ENCODE measurements at regions not wholly inside any gene's neighbourhood (a gene's known extent, or its start where the extent isn't known, plus 50 kb on each side); places are given as distances from the start of the nearest gene placed in this dataset.

DNA sequence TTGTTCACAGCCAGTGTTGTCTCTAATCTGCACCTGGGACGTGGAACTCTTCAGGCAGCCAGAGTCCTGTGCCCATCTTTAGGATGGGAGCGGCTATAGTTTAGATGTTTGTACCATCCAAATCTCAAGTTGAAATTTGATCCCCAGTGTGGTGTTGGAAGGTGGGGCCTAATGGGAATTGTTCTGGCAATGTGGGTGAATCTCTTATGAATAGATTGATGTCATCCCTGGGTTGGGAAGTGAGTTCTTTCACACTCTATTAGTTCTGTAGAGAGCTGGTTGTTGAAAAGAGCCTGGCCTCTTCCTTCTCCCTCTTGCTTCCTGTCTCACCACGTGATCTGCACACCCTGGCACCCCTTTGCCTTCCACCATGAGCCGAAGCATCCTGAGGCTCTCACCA, 300.9 kb downstream of the TXNL1 start:
- no peak for DNase-seq
- in situ Hi-C loops (cut with HindIII; ENCODE audit: low pct_ligation_motif_present, low pct_unique_long_range_greater_than_20kb, low sequenced_read_pairs) = no loop called here

DNA sequence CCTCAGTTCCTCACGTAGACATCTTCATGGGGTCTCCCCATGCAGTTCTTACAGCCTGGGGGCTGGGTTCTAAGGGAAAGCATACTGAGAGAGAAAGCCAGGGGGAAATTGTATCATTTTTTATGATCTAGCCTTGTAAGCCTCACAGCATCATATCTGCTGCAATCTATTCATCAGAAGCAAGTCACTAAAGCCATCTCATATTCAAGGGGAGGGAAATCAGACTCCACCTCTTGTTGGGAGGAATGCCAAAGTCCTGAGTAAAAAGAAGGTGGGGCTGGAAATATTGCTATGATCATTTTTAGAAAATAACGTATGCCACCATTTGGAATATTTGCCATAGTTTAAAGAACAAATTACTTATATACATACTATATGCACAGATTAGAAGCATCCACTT, 304.6 kb downstream of the TXNL1 start:
- DNase-seq = no peak
- in situ Hi-C loops (cut with HindIII; ENCODE audit: low pct_ligation_motif_present, low pct_unique_long_range_greater_than_20kb, low sequenced_read_pairs) = no loop called here

DNA sequence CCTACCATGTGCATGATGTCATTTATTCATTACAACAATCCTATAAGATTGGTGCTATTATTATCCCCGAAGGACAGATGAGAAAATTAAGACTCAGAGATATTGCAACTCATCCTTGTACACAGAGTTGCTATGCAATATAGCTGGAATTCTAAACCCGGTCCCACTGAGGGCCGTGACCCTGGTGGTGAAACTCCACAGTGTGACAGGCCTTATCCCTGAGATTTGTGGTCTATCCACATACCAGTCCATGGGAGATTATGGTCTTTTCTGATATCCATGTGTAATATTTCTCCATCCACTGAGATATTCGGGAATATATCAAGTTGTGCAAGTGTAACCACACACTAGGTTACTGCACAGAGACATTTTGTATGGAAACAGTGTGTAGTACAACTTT, 305.2 kb downstream of the TXNL1 start:
- in situ Hi-C loops (cut with HindIII; ENCODE audit: low pct_ligation_motif_present, low pct_unique_long_range_greater_than_20kb, low sequenced_read_pairs) = no loop called here
- no peak for DNase-seq

DNA sequence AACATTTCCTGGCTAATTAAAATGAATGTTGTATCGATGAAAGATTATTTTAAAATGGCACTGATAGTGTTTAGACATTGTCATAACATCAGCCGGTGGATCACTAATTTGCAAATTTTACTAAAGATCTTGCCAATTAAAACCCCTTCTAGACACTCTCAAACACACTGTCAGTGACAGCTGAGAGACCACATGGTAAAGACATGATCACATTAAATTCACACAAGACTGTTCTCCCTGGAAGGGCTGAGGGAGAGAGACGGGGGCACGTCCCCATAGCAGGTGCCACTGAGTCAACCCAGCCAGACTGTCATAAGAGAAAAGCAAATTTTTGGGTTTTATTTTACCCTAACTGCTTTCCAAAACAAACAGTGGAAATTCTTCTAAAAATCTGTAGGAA, 306.0 kb downstream of the TXNL1 start:
- in situ Hi-C loops (cut with HindIII; ENCODE audit: low pct_ligation_motif_present, low pct_unique_long_range_greater_than_20kb, low sequenced_read_pairs) = no loop called here

DNA sequence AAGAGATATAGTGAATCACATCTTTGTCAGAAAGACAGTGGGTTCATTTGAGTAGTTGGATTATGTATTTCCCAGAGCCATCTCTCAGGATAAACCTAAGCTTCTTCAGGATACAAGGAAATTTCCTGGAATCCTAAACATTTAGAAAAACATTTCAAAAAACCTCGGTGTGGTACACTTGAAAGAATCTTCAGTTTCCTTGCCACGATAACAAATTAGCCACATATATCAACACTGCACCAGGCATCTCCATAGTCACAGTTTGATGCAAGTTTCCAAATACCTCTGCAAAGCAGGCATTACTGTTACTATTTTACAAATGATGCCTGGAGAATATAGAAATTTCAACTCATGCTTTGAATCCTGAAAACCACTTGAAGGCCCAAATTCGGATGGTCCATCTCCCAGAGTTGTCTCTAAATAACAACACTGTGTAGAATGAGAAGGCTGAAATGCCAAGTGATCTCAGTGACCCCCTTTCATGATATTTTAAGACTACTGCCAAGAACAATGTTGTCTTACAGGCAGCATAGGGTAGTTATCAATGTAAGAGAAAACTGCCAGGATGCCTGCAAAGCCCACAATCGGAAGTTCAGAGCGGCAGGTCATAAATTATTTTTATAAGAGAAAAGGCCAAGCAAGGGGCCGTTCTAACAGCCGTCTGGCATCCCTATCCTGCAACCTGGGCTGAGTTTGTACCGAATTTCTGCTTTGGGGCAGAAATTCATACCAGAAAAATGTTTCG, 307.9 kb downstream of the TXNL1 start:
- no peak for DNase-seq
- in situ Hi-C loops (cut with HindIII; ENCODE audit: low pct_ligation_motif_present, low pct_unique_long_range_greater_than_20kb, low sequenced_read_pairs) = no loop called here

More for the DNA sequence above, 306.0 kb downstream of the TXNL1 start:
- no peak for DNase-seq

DNA sequence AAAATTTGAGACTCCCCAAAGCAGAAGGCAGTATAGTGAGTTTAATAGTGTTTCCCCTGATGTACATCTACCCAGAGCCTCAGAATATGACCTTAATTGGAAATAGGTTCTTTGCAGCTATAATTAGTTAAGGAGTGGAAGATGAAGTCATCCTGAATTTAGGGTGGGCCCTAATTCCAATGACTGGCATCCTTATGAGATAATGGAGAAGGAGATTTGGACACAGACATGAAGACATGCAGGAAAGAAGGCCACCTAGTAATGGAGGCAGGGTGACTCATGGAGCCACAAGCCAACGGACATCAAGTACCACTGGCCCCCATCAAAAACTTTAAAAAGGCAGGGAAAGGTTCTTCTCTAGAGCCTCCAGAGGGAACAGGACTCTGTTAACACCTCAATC, 308.9 kb downstream of the TXNL1 start:
- in situ Hi-C loops (cut with HindIII; ENCODE audit: low pct_ligation_motif_present, low pct_unique_long_range_greater_than_20kb, low sequenced_read_pairs) = no loop called here
- no peak for DNase-seq

DNA sequence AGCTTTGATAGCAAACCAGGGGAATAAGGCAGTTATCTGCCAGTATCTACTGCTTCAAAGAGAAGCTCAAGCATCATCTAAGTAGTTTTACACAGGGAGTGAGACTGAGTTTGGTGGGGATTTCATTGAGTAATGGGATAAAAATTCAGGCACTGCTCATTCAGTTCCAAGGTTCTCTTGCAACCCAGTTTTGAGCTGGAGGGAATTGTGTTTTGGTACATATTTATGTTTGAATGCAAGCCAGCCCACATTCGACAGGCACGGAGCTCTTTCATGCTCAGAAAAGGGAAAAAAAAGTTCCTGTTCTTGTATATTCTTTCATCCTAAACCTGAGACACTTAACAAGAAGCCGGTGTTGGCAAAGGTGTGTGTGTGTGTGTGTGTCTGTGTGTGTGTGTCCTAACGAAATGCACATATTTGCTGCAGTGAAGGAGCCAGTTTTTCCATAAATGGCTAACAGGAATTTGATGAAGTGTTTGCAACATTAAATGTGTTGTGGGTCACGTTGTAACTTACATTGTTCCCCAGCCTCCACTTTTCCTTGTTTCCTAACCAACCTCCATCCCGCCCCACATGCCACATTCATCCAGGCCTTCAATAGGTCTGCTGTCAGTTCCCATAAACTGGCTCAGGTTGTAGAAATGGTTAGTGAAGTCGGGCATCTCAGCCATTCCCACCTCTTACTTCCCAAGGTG, 311.1 kb downstream of the TXNL1 start:
- DNase-seq = no peak
- in situ Hi-C loops (cut with HindIII; ENCODE audit: low pct_ligation_motif_present, low pct_unique_long_range_greater_than_20kb, low sequenced_read_pairs) = no loop called here

DNA sequence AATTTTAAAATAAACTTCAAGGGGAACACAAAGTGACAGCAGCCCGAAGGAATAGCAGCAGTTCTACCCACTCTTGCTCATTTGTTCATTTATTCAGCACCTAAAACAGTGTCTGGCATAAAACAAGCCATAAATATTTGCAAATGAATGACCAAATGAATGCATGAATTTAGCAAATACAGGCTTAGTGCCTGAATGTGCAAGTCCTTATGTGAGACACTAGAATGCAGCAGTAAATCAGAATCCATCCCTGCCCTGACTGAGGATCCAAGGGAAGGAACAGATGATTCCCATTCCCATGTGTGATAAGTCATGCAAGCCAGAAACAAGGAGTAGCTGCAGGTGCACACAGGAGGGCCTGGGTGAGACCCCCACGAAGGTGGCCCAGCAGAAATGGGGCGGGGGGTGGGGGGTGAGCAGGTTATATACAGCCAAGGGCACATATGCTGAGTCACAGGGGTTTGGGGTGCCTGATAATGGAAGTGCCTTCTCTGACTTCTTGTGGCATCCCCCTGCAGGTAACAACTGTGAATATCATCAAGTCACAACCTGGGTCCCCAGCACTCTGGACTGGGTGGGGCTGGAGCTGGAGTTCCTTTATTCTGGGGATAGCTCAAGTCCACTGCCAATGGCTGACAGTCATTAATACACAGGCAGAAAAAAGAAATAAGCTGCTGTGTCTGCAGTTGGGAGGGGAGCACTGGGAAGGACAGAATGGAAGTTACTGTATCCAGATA, 311.9 kb downstream of the TXNL1 start:
- in situ Hi-C loops (cut with HindIII; ENCODE audit: low pct_ligation_motif_present, low pct_unique_long_range_greater_than_20kb, low sequenced_read_pairs) = no loop called here
- DNase-seq = no peak

DNA sequence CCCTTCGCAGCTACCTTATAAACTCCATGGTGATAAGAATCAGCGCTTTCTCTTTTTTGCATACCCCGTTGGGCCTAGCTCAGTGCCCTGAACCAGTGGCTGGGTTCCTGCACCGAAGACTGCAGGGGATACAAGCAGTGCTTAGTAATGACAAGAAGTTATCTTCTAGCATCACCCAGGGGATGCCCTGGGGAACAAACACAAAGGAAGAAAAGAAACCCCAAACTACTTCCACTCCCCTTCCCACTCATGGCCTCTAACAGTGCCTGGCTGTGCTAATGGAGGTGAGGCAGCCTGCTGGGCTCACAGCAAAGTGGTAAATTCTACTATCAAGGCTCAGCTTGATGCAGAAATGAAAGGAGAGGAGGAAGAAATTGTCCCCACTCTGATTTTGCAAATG, 314.7 kb downstream of the TXNL1 start:
- no peak for DNase-seq
- in situ Hi-C loops (cut with HindIII; ENCODE audit: low pct_ligation_motif_present, low pct_unique_long_range_greater_than_20kb, low sequenced_read_pairs) = no loop called here

DNA sequence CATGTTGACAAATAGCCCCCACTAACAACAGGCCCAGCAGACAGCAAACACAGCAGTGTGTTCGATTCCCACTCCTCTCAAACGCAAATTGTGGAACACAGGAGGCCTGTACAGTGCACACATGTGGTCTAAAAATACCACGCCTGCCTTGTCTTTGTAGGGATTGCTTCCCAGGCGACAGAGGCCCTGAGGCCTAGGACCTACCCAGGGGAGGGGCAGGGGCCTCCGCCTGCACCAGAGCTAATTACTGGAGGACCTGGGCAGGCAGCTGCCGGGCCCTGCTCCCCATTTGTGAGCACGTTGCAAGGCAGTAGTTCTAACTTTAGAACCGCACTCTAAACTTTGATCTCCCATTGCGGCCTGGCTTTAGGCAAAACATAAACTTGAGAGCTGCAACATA, 316.0 kb downstream of the TXNL1 start:
- in situ Hi-C loops (cut with HindIII; ENCODE audit: low pct_ligation_motif_present, low pct_unique_long_range_greater_than_20kb, low sequenced_read_pairs) = no loop called here
- no peak for DNase-seq

DNA sequence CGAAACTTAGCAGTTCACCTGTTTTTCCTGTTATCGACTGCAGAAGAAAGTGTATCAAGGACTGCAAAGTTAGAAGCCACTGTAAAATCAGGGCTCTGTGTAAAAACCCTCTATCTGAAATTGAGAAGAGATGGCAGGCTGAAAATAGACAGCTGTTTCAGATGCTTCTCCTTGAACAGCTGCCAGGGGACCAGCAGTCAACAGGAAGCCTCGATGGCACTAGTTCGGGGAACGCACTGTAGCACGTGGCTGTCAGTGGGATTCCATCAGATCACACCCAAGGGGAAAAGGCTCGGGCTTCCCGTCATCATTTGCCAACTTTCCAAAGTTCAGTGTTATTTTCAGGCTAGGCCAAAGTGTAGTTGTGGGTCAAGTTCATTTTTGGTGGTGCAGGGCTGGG, 316.9 kb downstream of the TXNL1 start:
- in situ Hi-C loops (cut with HindIII; ENCODE audit: low pct_ligation_motif_present, low pct_unique_long_range_greater_than_20kb, low sequenced_read_pairs) = no loop called here
- no peak for DNase-seq

DNA sequence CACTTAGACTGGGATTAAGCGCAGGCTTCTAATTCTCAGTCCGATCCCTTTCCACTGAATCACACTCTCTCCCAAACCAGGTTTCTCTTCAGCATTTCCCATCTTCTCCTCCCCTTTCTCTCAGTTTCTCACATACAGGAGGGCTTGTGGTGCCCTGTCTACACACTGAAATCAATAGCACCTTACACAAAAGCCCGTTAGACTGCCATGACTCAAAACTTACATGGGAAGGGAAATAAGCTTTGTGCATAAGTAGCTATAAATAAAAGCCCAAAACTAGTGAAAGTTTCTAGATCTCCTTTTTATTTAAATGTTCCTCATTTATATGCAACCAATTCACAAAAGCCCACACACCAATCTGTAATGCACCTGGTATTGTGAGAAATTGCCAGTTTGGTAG, 318.4 kb downstream of the TXNL1 start:
- in situ Hi-C loops (cut with HindIII; ENCODE audit: low pct_ligation_motif_present, low pct_unique_long_range_greater_than_20kb, low sequenced_read_pairs) = no loop called here
- no peak for DNase-seq

DNA sequence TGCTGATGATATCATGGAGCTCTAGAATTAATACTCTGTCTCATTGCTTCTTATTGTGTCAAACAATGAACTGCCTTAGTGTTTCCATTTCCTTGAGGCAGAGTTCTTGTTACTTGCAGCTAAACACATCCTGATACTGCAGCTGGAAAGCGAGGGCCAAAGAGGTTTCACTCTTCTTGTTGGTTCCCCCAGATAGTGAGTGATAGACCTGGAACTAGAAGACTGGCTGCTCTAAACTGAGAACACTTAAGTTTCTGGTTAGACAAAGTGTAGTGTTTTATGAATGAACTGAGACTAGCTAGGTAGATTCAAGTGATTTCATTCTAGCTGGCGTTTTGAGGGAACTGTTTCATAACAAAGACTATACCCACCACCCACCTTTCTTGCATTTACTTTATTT, 321.7 kb downstream of the TXNL1 start:
- no peak for DNase-seq
- in situ Hi-C loops (cut with HindIII; ENCODE audit: low pct_ligation_motif_present, low pct_unique_long_range_greater_than_20kb, low sequenced_read_pairs) = no loop called here

DNA sequence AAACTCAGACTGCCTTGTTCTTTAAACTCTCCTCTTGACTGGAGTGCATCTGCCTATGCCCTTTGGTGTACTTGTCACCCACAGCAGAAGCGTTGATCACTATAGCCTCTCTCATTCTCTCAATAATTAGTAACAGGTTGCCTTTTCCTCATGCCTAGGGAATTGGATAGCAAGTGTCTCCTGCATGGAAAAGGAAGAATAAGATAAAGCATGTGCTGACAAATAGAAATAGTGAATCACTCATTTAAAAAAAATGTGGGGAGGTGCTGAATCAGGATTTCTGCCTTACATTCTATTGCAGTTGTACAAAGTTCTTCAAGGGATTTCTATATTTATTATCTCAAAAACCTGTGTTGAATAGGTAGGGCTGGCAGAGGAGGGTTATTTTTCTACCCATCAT, 323.0 kb downstream of the TXNL1 start:
- in situ Hi-C loops (cut with HindIII; ENCODE audit: low pct_ligation_motif_present, low pct_unique_long_range_greater_than_20kb, low sequenced_read_pairs) = no loop called here
- no peak for DNase-seq

DNA sequence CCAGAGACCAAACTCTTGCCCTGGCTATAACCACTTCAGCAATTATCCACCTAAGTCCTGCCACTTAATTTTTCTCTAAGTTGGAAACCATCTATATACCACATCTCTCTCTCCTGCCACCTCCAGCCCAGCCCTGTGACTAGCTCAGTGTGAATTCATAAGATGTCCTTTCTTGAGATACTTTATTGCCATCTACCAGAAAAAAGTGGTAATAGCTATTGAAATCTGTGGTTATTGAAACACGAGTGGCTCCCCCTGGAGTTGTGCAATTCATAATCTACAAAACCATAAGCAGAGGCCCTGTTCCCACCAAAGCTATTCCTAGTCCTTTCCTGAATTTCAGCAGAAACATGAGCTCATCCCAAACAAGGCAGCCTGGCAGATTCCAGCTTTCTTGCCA, 324.0 kb downstream of the TXNL1 start:
- no peak for DNase-seq
- in situ Hi-C loops (cut with HindIII; ENCODE audit: low pct_ligation_motif_present, low pct_unique_long_range_greater_than_20kb, low sequenced_read_pairs) = no loop called here

DNA sequence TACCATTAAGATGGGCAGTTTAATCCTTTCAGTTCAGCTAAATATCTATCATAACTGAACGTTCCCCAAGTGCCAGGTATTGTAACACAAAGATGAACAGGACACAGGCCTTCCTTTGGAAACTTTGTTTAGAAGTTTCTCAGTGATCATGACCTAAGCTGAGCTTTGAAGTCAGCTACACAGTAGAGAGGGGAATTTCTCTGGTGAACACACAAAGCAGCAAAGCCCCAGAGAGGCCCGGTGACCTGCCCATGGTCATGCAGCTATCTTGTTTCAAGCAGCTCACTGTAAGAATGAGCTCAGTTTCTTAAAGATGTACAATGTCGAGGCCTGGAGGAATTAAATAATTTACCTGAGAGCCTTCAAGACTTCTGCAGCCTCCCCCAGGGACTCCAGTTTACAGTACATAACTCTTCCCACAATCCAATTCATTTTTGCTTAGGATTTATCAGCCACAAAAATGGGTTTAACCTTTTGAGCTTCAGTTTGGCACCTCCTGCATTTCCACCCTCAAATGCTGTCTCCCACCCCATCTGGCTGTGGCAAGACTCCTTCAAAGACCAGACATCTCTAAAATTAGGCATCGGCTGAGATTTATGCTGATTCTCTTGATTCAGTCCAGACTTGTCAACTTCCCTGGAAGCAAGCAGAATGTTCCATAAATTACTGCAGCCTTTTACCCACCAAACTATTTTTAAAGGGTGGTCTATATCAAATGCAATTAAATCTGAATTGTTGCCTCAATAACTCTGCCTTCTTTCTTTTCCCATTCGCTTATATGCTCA, 325.6 kb downstream of the TXNL1 start:
- no peak for DNase-seq
- in situ Hi-C loops (cut with HindIII; ENCODE audit: low pct_ligation_motif_present, low pct_unique_long_range_greater_than_20kb, low sequenced_read_pairs) = no loop called here

DNA sequence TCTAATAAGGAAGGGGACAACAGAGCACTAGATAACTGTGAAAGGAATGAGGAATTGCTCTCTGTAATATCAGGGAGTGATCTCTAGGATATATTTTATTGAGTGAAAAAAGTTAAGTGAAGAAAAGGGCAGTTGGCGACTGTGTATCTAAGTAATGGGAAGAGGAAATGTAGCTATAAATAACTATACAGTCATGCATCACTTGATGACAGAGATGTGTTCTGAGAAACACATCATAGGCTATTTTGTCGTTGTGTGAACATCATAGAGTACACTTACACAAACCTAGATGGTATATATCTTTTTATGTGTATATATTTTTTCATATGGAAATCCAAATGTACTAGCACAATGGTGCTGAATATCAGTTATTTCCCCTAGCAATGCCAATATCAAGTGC, 329.3 kb downstream of the TXNL1 start:
- DNase-seq = no peak
- in situ Hi-C loops (cut with HindIII; ENCODE audit: low pct_ligation_motif_present, low pct_unique_long_range_greater_than_20kb, low sequenced_read_pairs) = no loop called here

DNA sequence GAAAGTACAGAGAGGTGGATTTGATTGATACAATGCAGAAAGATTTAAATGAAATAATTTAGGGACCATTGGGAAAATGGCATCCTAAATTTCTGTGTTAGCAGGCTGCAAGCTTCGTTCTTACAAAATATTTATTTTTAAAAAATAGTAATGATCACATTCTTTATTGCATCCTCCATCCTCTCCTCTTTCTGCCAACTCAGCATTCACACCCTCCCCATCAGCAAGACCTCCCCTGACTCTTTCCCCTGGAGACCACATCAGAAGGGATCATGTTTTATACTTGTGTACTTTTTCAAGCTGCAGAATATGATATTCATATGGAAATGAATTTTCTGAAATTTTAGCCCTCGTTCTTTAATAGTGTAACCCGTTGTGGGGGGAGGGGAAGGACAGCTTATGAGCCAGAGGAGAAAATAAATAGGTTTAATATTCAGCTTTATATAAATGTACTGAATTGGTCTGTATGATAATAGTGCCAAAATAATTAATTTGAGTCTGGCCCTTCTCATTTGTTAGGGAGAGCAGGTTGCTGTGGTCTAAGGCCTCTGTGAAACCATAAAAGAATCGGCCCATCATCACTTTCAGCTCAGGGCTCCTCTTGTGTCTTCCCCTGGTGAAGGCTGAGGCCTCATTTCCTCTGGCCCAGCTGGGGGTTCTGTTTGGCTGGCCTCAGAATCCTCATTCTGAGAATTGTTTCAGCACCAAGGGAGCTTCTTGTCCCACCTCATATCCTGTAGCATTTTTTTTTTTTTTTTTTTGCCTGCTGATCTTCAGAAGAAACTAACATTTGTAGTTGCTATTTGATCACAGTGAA, 330.8 kb downstream of the TXNL1 start:
- DNase-seq = no peak

More for the DNA sequence above, 330.8 kb downstream of the TXNL1 start:
- in situ Hi-C loops (cut with HindIII; ENCODE audit: low pct_ligation_motif_present, low pct_unique_long_range_greater_than_20kb, low sequenced_read_pairs) = no loop called here
